CD14-positive monocyte (primary cell): ENCODE measurements at regions not wholly inside any gene's neighbourhood (a gene's known extent, or its start where the extent isn't known, plus 50 kb on each side); places are given as distances from the start of the nearest gene placed in this dataset.

Experiments used
- DNase-seq, 3 donors: peaks; one replicate each; pipeline ENCODE4 v3.0.0-alpha.2; 2011 to 2022
- H2AFZ ChIP-seq: 2 replicates; pipeline ENCODE4 v1.6.0; 2012; ENCODE audit warnings: mild to moderate bottlenecking, low read depth, low read length, inconsistent platforms; ENCODE audit not compliant: insufficient read depth, poor library complexity, severe bottlenecking
- H3K27ac ChIP-seq, 2 donors: 1 replicate in 1 of 2; 2 replicates in 1 of 2; pipeline ENCODE4 v1.5.1; 2012 to 2013; ENCODE audit warnings: low read length in 2 of 2, control low read depth in 1 of 2, inconsistent platforms in 1 of 2, low read depth in 1 of 2, mild to moderate bottlenecking in 1 of 2
- H3K27me3 ChIP-seq, 2 donors: one replicate each; pipeline versions ENCODE4 v1.6.0 to v1.6.1; 2011 to 2013; ENCODE audit warnings: low read length in 2 of 2; ENCODE audit not compliant: control insufficient read depth in 2 of 2, insufficient read depth in 2 of 2
- H3K36me3 ChIP-seq, 2 donors: replicated peaks in 1 of 2; 1 replicate in 1 of 2; 2 replicates in 1 of 2; pipeline versions ENCODE4 v1.5.1 to v1.6.1; 2012 to 2013; ENCODE audit warnings: low read length in 2 of 2, control low read depth in 1 of 2, inconsistent platforms in 1 of 2, mild to moderate bottlenecking in 1 of 2; ENCODE audit not compliant: insufficient read depth in 2 of 2, control insufficient read depth in 1 of 2
- H3K4me1 ChIP-seq, 2 donors: 1 replicate in 1 of 2; 2 replicates in 1 of 2; pipeline versions ENCODE4 v1.5.1 to v1.6.1; 2012 to 2013; ENCODE audit warnings: low read length in 2 of 2, control low read depth in 1 of 2, inconsistent platforms in 1 of 2, mild to moderate bottlenecking in 1 of 2, moderate library complexity in 1 of 2; ENCODE audit not compliant: insufficient read depth in 2 of 2, control insufficient read depth in 1 of 2
- H3K4me2 ChIP-seq: replicated peaks from 2 replicates; pipeline ENCODE3; 2012; ENCODE audit warnings: low read length, moderate library complexity, mild to moderate bottlenecking; ENCODE audit not compliant: poor library complexity, severe bottlenecking; ENCODE audit errors: extremely low read depth
- H3K4me3 ChIP-seq, 3 experiments: fragments of 200-600 bp in 1 of 3; sonication (generic) in 1 of 3; replicated peaks in 1 of 3; 1 replicate in 2 of 3; 2 replicates in 1 of 3; pipeline ENCODE4 v1.5.1; 2011 to 2013; ENCODE audit warnings: low read length in 3 of 3, mild to moderate bottlenecking in 3 of 3, control low read depth in 2 of 3, low read depth in 2 of 3, inconsistent platforms in 1 of 3, moderate library complexity in 1 of 3
- H3K79me2 ChIP-seq: 2 replicates; pipeline ENCODE4 v1.6.0; 2012; ENCODE audit warnings: mild to moderate bottlenecking, control low read depth, inconsistent platforms, low read length, moderate library complexity; ENCODE audit not compliant: insufficient read depth
- H3K9ac ChIP-seq: 2 replicates; pipeline ENCODE4 v1.6.0; 2017; ENCODE audit warnings: low read length, mild to moderate bottlenecking; ENCODE audit not compliant: insufficient read depth, poor library complexity, severe bottlenecking
- H3K9me3 ChIP-seq, 2 donors: replicated peaks in 1 of 2; 1 replicate in 1 of 2; 2 replicates in 1 of 2; pipeline versions ENCODE4 v1.5.1 to v1.6.1; 2012 to 2013; ENCODE audit warnings: low read length in 2 of 2, control low read depth in 1 of 2; ENCODE audit not compliant: control insufficient read depth in 1 of 2, insufficient read depth in 1 of 2
- H4K20me1 ChIP-seq: 2 replicates; pipeline ENCODE4 v1.6.0; 2012; ENCODE audit warnings: mild to moderate bottlenecking, low read length, control low read depth, moderate library complexity; ENCODE audit not compliant: insufficient read depth
- H3K27ac Mint-ChIP-seq, 7 donors: one replicate each; pipeline ENCODE4 v1.8.0; 2020; ENCODE audit warnings: mild to moderate bottlenecking in 7 of 7, mixed read lengths in 7 of 7, moderate library complexity in 6 of 7, inconsistent platforms in 2 of 7
- H3K27me3 Mint-ChIP-seq, 3 donors: one replicate each; pipeline ENCODE4 v1.8.0; 2021 to 2022; ENCODE audit warnings: low read depth in 3 of 3, mild to moderate bottlenecking in 3 of 3, mixed read lengths in 3 of 3, moderate library complexity in 3 of 3, inconsistent platforms in 1 of 3
- H3K36me3 Mint-ChIP-seq, 2 donors: one replicate each; pipeline ENCODE4 v1.8.0; 2020; ENCODE audit warnings: mixed read lengths in 2 of 2, inconsistent platforms in 1 of 2, mild to moderate bottlenecking in 1 of 2
- H3K4me1 Mint-ChIP-seq: one replicate; pipeline ENCODE4 v1.8.0; 2020; ENCODE audit warnings: mild to moderate bottlenecking, mixed read lengths
- H3K4me3 Mint-ChIP-seq, 2 donors: one replicate each; pipeline ENCODE4 v1.8.0; 2020; ENCODE audit warnings: mild to moderate bottlenecking in 2 of 2, mixed read lengths in 2 of 2, moderate library complexity in 1 of 2
- H3K9me3 Mint-ChIP-seq, 7 donors: one replicate each; pipeline ENCODE4 v1.8.0; 2020 to 2022; ENCODE audit warnings: mixed read lengths in 7 of 7, mild to moderate bottlenecking in 6 of 7, moderate library complexity in 6 of 7, inconsistent platforms in 2 of 7
- WGBS: methylation state at CpG from one replicate; pipeline ENCODE4 v1.1.5; 2013; ENCODE audit warnings: missing lambda C conversion rate; ENCODE audit not compliant: insufficient coverage; 5-methylcytosine and 5-hydroxymethylcytosine counted together
- intact Hi-C, 2 donors: fragments of 100-400 bp; cut with micrococcal nuclease; formaldehyde crosslinking; loops; one replicate each; pipeline versions ENCODE4 v1.15.0 to v1.15.1; 2023
- TF ChIP-seq, protein P1 (sequence below): fragments of 200-600 bp; IDR thresholded peaks from one replicate; pipeline ENCODE4 v1.8.0; 2022; ENCODE audit warnings: antibody characterized with exemption, mild to moderate bottlenecking

DNA sequence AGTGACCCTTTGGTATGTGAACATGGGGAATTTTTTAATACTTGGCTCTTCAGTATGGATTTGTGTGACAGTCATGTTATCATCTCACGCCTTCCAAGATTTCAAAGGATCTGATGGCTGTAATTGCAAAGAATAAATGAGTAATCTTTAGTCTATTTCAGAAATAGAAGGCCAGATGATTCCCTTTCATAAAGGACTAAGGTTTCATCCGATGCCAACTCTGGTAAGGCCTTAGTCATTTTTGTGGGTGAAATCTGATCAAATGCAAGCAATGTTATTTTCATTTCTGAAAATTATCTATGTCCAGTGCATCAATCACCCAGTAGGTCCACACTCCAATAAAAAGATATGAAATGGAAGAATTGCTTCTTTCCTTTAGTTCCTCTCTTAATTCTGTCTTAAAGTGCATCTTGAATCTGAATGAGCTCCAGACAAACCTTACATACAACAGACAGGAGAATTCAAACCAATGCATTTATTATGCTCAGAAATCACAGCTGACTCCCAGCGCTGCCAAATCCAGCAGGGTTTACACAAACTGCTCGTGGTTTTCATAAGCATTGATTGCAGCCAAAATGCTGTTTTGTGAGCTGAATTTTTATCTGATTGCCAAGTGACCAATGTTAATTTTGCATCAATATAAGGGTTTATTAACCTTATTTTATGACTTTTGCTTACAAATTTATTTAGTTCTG is 565.2 kb upstream of the MARCKS start:
- no peaks in the 10 kb centered on the region for H3K4me1 ChIP-seq
- no peak overlapping the region for H3K4me2 ChIP-seq
- H3K4me3 Mint-ChIP-seq, result no peak overlapping the region
- H2AFZ ChIP-seq, result no peak overlapping the region
- intact Hi-C loops, result no loop called here
- H3K9me3 ChIP-seq, result no peaks in the 10 kb centered on the region
- H3K36me3 Mint-ChIP-seq, result no peaks in the 10 kb centered on the region
- H3K27me3 ChIP-seq, result no peaks in the 10 kb centered on the region
- peaks cover 0 to 2% (median 0%) of the 10 kb centered on the region in 3 donors for H3K27me3 Mint-ChIP-seq
- no CpG with 5 or more reads among the region's 4 CpGs for WGBS
- H3K4me1 Mint-ChIP-seq, result no peaks in the 10 kb centered on the region
- H3K79me2 ChIP-seq, result no peaks in the 10 kb centered on the region
- no peaks in the 10 kb centered on the region for H3K36me3 ChIP-seq
- no peak overlapping the region for H3K9ac ChIP-seq
- TF ChIP-seq, protein P1, sequence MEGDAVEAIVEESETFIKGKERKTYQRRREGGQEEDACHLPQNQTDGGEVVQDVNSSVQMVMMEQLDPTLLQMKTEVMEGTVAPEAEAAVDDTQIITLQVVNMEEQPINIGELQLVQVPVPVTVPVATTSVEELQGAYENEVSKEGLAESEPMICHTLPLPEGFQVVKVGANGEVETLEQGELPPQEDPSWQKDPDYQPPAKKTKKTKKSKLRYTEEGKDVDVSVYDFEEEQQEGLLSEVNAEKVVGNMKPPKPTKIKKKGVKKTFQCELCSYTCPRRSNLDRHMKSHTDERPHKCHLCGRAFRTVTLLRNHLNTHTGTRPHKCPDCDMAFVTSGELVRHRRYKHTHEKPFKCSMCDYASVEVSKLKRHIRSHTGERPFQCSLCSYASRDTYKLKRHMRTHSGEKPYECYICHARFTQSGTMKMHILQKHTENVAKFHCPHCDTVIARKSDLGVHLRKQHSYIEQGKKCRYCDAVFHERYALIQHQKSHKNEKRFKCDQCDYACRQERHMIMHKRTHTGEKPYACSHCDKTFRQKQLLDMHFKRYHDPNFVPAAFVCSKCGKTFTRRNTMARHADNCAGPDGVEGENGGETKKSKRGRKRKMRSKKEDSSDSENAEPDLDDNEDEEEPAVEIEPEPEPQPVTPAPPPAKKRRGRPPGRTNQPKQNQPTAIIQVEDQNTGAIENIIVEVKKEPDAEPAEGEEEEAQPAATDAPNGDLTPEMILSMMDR, result no peak
- H3K27ac ChIP-seq, result no peak overlapping the region
- H4K20me1 ChIP-seq, result no peaks in the 10 kb centered on the region
- H3K4me3 ChIP-seq, result no peak overlapping the region
- no peak overlapping the region for H3K27ac Mint-ChIP-seq
- DNase-seq, result no peak
- H3K9me3 Mint-ChIP-seq, result peaks cover under 1 to 5% (median 3%) of the 10 kb centered on the region in 7 donors

DNA sequence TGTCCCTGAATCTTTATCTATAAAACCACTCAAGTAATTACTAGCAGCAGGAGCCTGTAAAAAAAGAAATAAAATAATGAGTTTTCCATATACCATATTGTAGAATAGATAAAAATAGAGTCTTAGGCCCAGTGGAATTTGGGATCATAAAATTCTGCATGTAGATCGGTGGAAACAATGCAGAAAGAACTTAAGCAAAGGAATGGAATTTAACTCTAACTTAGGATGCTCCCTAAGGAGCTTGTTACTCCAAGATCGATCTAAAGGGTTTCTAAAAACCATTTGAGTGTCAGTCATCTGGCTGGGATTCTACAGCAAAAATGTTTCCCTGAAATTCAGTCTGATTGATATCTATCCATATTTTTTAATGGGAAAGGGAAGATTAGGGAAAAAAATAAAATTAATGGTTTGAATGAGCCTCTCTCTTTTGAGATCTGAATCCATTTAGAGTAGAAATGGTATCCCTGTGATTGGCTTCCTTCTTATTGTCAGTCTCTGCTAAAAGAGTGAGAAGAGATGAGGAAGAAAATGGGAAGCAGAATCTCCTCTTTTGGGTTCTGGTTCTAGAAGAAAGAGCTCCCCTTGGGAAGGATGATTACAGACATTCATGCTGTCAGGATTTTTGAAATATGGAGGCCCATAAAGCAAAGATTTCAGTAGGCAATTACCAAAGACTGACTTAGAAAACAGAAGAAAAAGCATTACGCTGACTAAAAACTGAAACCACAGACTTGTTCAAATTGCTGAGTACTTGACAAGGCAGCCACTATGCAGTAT is 564.3 kb upstream of the MARCKS start:
- no peaks in the 10 kb centered on the region for H3K4me1 Mint-ChIP-seq
- H2AFZ ChIP-seq, result no peak overlapping the region
- WGBS, result no CpG with 5 or more reads among the region's 3 CpGs
- no peak for DNase-seq
- H3K4me2 ChIP-seq, result no peak overlapping the region
- H3K27me3 ChIP-seq, result no peaks in the 10 kb centered on the region
- intact Hi-C loops, result no loop called here
- H3K9me3 Mint-ChIP-seq, result peaks cover 0 to 3% (median 0%) of the 10 kb centered on the region in 7 donors
- H3K79me2 ChIP-seq, result no peaks in the 10 kb centered on the region
- H3K27ac ChIP-seq, result no peak overlapping the region
- no peak overlapping the region for H3K9ac ChIP-seq
- H3K4me1 ChIP-seq, result no peaks in the 10 kb centered on the region
- H3K4me3 Mint-ChIP-seq, result no peak overlapping the region
- no peak overlapping the region for H3K27ac Mint-ChIP-seq
- H3K36me3 ChIP-seq, result no peaks in the 10 kb centered on the region
- peaks cover 0 to 2% (median 0%) of the 10 kb centered on the region in 3 donors for H3K27me3 Mint-ChIP-seq
- no peak overlapping the region for H3K4me3 ChIP-seq
- no peaks in the 10 kb centered on the region for H4K20me1 ChIP-seq
- TF ChIP-seq, protein P1, result no peak
- no peaks in the 10 kb centered on the region for H3K36me3 Mint-ChIP-seq
- H3K9me3 ChIP-seq, result no peaks in the 10 kb centered on the region
